ENCODE measurements at regions not wholly inside any gene's neighbourhood (a gene's known extent, or its start where the extent isn't known, plus 50 kb on each side); places are given as distances from the start of the nearest gene placed in this dataset.

- TF ChIP-seq GATA3 (IDR thresholded peaks at IDR 0.05; ENCODE audit: low read depth, low read length) (no peak), GATA2 (IDR thresholded peaks at IDR 0.05; ENCODE audit: low read depth, low read length) (no peak)
Measured at GRCh38 chr9:79220666-79221065, 351.1 kb upstream of the TLE4 start.

Measured in SH-SY5Y (cell line).